ENCODE measurements at regions not wholly inside any gene's neighbourhood (a gene's known extent, or its start where the extent isn't known, plus 50 kb on each side); places are given as distances from the start of the nearest gene placed in this dataset.

DNA sequence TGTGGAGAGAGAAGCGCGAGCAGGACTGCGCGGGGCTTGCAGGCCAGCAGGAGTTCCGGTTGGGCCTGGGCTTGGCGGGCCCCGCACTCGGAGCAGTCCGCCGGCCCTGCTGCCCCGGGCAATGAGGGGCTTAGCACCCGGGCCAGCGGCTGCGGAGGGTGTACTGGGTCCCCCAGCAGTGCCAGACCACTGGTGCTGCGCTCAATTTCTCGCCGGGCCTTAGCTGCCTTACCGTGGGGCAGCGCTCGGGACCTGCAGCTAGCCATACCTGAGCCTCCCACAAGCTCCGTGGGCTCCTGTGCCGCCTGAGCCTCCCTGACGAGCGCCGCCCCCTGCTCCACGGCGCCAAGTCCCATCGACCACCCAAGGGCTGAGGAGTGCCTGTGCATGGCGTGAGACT, 89.0 kb upstream of the MBOAT1 start:
- TF ChIP-seq, protein P1, sequence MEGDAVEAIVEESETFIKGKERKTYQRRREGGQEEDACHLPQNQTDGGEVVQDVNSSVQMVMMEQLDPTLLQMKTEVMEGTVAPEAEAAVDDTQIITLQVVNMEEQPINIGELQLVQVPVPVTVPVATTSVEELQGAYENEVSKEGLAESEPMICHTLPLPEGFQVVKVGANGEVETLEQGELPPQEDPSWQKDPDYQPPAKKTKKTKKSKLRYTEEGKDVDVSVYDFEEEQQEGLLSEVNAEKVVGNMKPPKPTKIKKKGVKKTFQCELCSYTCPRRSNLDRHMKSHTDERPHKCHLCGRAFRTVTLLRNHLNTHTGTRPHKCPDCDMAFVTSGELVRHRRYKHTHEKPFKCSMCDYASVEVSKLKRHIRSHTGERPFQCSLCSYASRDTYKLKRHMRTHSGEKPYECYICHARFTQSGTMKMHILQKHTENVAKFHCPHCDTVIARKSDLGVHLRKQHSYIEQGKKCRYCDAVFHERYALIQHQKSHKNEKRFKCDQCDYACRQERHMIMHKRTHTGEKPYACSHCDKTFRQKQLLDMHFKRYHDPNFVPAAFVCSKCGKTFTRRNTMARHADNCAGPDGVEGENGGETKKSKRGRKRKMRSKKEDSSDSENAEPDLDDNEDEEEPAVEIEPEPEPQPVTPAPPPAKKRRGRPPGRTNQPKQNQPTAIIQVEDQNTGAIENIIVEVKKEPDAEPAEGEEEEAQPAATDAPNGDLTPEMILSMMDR (IDR thresholded peaks at IDR 0.05; ENCODE audit: low read length) = no peak
- no peak for TF ChIP-seq EZH2 (IDR thresholded peaks at IDR 0.05; ENCODE audit: borderline replicate concordance, low read length)
